Peyer's patch (tissue), 4 donors: ENCODE measurements at regions not wholly inside any gene's neighbourhood (a gene's known extent, or its start where the extent isn't known, plus 50 kb on each side); places are given as distances from the start of the nearest gene placed in this dataset.

Experiments used
- POLR2A ChIP-seq, 2 donors: fragments of 450-650 bp; IDR thresholded peaks; one replicate each; pipeline ENCODE4 v1.5.1; 2017; ENCODE audit warnings: antibody characterized with exemption in 2 of 2, mild to moderate bottlenecking in 2 of 2, moderate library complexity in 2 of 2
- TF ChIP-seq, protein P1 (sequence below), 6 experiments: fragments of 450-650 bp in 4 of 6; fragments of 200-600 bp in 2 of 6; sonication (generic) in 1 of 6; IDR thresholded peaks; one replicate each; pipeline ENCODE4 v1.5.1; 2017 to 2019; ENCODE audit warnings: antibody characterized with exemption in 6 of 6, mild to moderate bottlenecking in 3 of 6, moderate library complexity in 1 of 6

- TF ChIP-seq, protein P1, sequence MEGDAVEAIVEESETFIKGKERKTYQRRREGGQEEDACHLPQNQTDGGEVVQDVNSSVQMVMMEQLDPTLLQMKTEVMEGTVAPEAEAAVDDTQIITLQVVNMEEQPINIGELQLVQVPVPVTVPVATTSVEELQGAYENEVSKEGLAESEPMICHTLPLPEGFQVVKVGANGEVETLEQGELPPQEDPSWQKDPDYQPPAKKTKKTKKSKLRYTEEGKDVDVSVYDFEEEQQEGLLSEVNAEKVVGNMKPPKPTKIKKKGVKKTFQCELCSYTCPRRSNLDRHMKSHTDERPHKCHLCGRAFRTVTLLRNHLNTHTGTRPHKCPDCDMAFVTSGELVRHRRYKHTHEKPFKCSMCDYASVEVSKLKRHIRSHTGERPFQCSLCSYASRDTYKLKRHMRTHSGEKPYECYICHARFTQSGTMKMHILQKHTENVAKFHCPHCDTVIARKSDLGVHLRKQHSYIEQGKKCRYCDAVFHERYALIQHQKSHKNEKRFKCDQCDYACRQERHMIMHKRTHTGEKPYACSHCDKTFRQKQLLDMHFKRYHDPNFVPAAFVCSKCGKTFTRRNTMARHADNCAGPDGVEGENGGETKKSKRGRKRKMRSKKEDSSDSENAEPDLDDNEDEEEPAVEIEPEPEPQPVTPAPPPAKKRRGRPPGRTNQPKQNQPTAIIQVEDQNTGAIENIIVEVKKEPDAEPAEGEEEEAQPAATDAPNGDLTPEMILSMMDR (IDR thresholded peaks at IDR 0.05) = no peak
- no peak for TF ChIP-seq POLR2A (IDR thresholded peaks at IDR 0.05)
These were observed 52.2 kb upstream of the NOCT start for GRCh38 chr4:138963412-138963811.
